ENCODE measurements at regions not wholly inside any gene's neighbourhood (a gene's known extent, or its start where the extent isn't known, plus 50 kb on each side); places are given as distances from the start of the nearest gene placed in this dataset.

DNA sequence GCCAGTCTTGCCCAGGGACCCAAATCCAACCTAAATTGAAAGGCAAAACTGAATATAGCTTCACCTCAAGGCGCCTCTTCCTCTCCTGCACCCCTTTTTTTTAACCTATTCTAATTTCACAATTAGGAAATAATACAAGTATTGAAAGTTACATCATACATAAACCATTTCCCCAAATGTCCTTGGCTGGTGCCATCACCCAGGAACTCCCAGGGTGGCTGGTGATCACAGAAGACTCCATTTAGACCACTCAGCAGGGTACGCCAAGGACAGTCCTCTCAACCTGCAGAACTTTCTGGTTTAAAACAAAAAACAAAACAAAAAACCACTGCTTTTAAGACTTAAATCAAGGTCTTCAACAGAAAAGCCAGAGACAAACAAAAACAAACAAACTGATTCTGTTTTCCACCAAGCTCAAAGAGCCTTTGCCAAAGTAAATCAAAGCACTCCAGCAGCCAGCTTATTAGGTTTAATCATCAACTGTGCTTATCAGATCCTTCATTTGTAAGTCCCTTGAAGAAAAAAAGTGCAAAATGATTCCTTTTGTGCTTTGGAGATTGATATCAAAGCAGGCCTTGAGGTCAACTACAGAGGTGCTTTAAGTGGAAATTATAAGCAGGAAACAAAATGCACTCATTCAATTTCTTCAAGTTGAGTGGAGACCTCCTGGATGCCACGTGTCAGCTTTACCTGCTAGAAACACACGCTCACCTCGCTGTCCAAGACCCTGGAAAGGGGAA lies 113.0 kb downstream of the ETS2 start:
- TF ChIP-seq CTCF (IDR thresholded peaks at IDR 0.05) (no peak), SIN3A (IDR thresholded peaks at IDR 0.05; ENCODE audit: borderline replicate concordance, insufficient read depth, low read depth, low read length) (no peak)
